Left ventricle myocardium inferior (tissue), 1 donor: ENCODE measurements at regions not wholly inside any gene's neighbourhood (a gene's known extent, or its start where the extent isn't known, plus 50 kb on each side); places are given as distances from the start of the nearest gene placed in this dataset.

Experiments used
- DNase-seq: peaks from one replicate; pipeline ENCODE4 v3.0.0-alpha.2; 2020
- H3K27ac ChIP-seq: fragments of 200-600 bp; replicated peaks from 2 replicates; pipeline ENCODE4 v1.8.0; 2021
- H3K27me3 ChIP-seq: fragments of 200-600 bp; 2 replicates; pipeline ENCODE4 v1.8.0; 2021; ENCODE audit warnings: low read depth
- H3K36me3 ChIP-seq: fragments of 200-600 bp; 2 replicates; pipeline ENCODE4 v1.8.0; 2021
- H3K4me1 ChIP-seq: fragments of 200-600 bp; 2 replicates; pipeline ENCODE4 v1.8.0; 2021
- H3K4me3 ChIP-seq: fragments of 200-600 bp; 2 replicates; pipeline ENCODE4 v1.8.0; 2021; ENCODE audit warnings: mild to moderate bottlenecking, moderate library complexity
- H3K9me3 ChIP-seq: fragments of 200-600 bp; replicated peaks from 2 replicates; pipeline ENCODE4 v1.8.0; 2021
- intact Hi-C: fragments of 100-400 bp; cut with micrococcal nuclease; formaldehyde crosslinking; loops from one replicate; pipeline ENCODE4 v1.11.0; 2022
- TF ChIP-seq, protein P1 (sequence below): fragments of 200-600 bp; IDR thresholded peaks from 2 replicates; pipeline ENCODE4 v1.8.0; 2021; ENCODE audit warnings: antibody characterized with exemption, mild to moderate bottlenecking, borderline replicate concordance
- donor health status: DM: no; HTN: yes; CAD: no; lungs with severe emphysema.

DNA sequence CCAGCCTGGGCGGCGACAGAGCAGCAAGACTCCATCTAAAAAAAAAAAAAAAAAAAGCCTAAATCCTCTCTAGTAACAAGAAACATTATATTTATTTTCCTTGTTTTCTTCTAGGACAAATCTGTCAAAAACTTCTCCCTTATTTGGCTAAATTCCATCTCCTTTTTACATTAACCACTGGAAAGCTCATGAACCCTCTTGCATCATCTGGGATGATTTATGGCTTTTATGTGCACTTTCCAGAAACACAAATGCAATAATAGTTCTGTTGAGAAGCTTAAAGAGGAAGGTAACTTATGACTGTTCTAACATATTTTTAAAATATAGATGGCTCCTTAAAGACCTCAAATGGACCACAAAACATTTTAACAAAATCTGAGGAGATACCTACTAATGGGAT, 526.1 kb upstream of the SPTLC3 start:
- TF ChIP-seq, protein P1, sequence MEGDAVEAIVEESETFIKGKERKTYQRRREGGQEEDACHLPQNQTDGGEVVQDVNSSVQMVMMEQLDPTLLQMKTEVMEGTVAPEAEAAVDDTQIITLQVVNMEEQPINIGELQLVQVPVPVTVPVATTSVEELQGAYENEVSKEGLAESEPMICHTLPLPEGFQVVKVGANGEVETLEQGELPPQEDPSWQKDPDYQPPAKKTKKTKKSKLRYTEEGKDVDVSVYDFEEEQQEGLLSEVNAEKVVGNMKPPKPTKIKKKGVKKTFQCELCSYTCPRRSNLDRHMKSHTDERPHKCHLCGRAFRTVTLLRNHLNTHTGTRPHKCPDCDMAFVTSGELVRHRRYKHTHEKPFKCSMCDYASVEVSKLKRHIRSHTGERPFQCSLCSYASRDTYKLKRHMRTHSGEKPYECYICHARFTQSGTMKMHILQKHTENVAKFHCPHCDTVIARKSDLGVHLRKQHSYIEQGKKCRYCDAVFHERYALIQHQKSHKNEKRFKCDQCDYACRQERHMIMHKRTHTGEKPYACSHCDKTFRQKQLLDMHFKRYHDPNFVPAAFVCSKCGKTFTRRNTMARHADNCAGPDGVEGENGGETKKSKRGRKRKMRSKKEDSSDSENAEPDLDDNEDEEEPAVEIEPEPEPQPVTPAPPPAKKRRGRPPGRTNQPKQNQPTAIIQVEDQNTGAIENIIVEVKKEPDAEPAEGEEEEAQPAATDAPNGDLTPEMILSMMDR, result no peak
- no peak overlapping the region for H3K4me3 ChIP-seq
- H3K27ac ChIP-seq, result no peak overlapping the region
- H3K9me3 ChIP-seq, result peaks cover 8% of the 10 kb centered on the region
- H3K27me3 ChIP-seq, result no peaks in the 10 kb centered on the region
- no peaks in the 10 kb centered on the region for H3K36me3 ChIP-seq
- no peak for DNase-seq
- H3K4me1 ChIP-seq, result no peaks in the 10 kb centered on the region
- intact Hi-C loops, result no loop called here

DNA sequence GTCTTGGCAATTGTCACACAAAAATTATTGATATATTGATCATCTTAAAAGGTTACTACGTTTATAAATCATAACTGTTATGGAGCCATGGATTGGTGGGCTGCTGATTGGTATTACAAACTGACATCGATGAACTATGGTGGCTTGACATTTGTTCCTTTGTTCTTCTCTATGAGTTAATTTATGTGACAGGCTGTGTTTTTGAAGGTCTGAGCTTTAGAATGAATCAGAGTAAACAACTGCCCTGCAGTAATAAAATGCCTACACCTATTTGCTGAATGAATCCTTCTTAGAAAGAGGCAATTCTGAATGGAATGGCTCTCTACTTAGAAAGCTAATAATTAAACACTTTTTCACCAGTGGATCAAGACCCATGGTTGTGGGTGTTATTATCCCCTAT, 506.3 kb upstream of the SPTLC3 start:
- intact Hi-C loops, result no loop called here

DNA sequence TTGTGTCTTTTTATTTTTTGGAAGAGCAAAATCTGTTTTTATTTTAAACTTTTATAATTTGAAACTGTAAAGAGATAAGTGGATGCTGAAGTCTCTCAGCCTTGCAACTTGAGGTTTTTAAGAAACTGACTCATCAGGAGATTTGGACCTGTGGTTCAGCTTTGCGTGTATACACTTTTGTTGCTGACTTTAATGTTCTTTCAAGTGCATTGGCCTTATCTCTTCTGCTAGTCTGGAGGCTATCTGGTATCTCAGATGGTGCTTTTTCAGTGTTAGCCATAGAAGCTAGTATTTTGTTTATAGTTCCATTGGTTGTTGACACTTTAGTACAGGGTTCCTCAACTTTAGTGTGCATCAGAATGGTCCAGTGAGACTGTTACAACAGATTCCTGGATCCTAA, 504.0 kb upstream of the SPTLC3 start:
- Histone ChIP-seq H3K4me3 (no peak overlapping the region), H3K9me3 (no peaks in the 10 kb centered on the region), H3K27me3 (no peaks in the 10 kb centered on the region), H3K27ac (no peak overlapping the region), H3K36me3 (no peaks in the 10 kb centered on the region), H3K4me1 (no peaks in the 10 kb centered on the region)
- TF ChIP-seq, protein P1, result no peak
- DNase-seq, result no peak
- intact Hi-C loops, result no loop called here

More for the DNA sequence above, 506.3 kb upstream of the SPTLC3 start:
- Histone ChIP-seq H3K9me3 (no peaks in the 10 kb centered on the region), H3K27ac (no peak overlapping the region), H3K27me3 (no peaks in the 10 kb centered on the region), H3K4me3 (no peak overlapping the region), H3K36me3 (no peaks in the 10 kb centered on the region), H3K4me1 (no peaks in the 10 kb centered on the region)
- TF ChIP-seq, protein P1, result no peak
- DNase-seq, result no peak

- Histone ChIP-seq H3K36me3 (no peaks in the 10 kb centered on the region), H3K27me3 (no peaks in the 10 kb centered on the region), H3K27ac (no peak overlapping the region), H3K4me1 (no peaks in the 10 kb centered on the region), H3K9me3 (no peaks in the 10 kb centered on the region), H3K4me3 (no peak overlapping the region)
- intact Hi-C loops, result no loop called here
- TF ChIP-seq, protein P1, result no peak
- DNase-seq, result no peak
Observed at GRCh38 chr20:12511499-12511898, 497.3 kb upstream of the SPTLC3 start.

DNA sequence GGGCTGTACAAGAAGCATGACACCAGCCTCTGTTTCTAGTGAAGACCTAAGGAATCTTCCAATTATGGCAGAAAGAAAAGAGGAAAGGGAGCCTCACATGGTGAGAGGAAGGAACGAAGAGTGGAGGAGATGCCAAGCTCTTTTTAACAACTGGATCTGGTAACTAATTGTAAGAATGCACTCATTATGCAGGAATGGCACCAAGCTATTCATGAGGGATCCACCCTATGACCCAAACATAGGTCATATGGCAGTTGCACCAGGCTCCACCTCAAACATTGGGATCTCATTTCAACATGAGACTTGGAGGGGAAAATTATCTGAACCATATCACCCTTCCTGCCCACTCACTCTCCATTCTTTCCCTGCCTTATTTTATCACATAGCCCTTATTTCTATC, 496.0 kb upstream of the SPTLC3 start:
- H3K4me3 ChIP-seq, result no peak overlapping the region
- no peaks in the 10 kb centered on the region for H3K36me3 ChIP-seq
- TF ChIP-seq, protein P1, result no peak
- no peak for DNase-seq
- H3K27ac ChIP-seq, result no peak overlapping the region
- H3K4me1 ChIP-seq, result no peaks in the 10 kb centered on the region
- no peaks in the 10 kb centered on the region for H3K9me3 ChIP-seq
- intact Hi-C loops, result no loop called here
- no peaks in the 10 kb centered on the region for H3K27me3 ChIP-seq

GRCh38 chr20:12528104-12528503, 480.7 kb upstream of the SPTLC3 start:
- DNase-seq, result no peak
- Histone ChIP-seq H3K4me1 (no peaks in the 10 kb centered on the region), H3K36me3 (no peaks in the 10 kb centered on the region), H3K27ac (no peak overlapping the region), H3K4me3 (no peak overlapping the region), H3K9me3 (peaks cover 17% of the 10 kb centered on the region), H3K27me3 (no peaks in the 10 kb centered on the region)
- TF ChIP-seq, protein P1, result no peak
- intact Hi-C loops, result no loop called here
